Right kidney (tissue), 1 donor: ENCODE measurements at regions not wholly inside any gene's neighbourhood (a gene's known extent, or its start where the extent isn't known, plus 50 kb on each side); places are given as distances from the start of the nearest gene placed in this dataset.
A peak's percentile ranks its signal among the peaks of the same experiment; 100 is the strongest.

ENCODE experiments used
- DNase-seq: peaks from one replicate; pipeline ENCODE4 v3.0.0-alpha.2; 2016

DNA sequence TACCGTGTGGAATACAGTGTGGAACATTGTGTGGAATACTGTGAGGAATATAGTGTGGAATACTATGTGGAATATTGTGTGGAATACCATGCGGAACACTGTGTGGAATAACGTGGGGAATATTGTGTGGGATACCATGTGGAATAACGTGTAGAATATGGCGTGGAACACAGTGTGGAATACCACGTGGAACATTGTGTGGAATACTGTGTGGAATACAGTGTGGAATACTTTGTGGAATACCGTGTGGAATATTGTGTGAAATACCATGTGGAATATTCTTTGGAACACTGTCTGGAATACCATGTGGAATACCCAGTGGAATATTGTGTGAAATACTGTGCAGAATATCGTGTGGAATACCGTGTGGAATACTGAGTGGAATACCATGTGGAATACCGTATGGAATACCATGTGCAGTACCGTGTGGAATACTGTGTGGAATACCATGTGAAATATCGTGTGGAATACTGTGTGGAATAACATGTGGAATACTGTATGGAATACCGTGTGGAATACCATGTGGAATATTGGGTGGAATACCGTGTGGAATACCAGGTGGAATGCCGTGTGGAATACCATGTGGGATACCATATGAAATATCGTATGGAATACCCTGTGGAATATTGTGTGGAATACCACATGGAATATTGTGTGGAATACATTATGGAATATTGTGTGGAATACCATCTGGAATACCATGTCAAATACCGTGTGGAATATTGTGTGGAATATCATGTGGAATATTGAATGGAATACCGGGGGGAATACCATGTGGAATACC, 133.1 kb upstream of the CHST15 start:
- no peak for DNase-seq

DNA sequence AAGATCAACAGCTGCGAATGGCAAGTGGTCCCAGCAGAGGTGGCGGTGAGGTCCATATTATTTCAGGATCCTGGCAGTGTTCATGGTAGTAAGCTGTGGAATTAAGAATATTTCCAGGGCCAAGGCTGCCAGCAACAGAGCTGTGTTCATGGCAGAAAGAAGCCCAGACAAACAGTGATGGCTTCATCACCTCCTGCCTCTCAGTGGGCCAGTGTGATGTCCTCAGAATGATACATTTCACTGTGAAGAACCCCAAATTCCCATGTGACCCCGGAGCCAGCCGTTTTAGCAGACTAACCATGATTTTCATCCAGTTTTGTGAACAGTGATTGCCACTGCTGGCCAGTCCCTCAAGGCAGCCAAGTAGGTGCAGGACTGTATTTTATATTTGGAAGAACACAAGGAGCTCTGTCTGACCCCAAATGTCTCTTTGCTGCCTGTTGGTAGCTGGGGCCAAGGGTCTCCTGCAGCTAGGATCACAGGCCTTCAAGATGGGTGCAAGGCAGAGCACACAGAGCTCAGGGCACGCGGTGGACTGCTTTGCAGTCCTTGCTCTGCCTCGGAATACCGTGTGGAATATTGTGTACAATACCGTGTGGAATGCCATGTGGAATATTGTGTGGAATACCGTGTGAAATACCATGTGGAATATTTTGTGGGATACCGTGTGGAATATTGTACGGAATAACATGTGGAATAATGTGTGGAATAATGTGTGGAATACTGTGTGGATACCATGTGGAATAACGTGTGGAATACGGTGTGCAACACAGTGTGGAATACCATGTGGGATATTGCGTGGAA, 132.3 kb upstream of the CHST15 start:
- no peak for DNase-seq

DNA sequence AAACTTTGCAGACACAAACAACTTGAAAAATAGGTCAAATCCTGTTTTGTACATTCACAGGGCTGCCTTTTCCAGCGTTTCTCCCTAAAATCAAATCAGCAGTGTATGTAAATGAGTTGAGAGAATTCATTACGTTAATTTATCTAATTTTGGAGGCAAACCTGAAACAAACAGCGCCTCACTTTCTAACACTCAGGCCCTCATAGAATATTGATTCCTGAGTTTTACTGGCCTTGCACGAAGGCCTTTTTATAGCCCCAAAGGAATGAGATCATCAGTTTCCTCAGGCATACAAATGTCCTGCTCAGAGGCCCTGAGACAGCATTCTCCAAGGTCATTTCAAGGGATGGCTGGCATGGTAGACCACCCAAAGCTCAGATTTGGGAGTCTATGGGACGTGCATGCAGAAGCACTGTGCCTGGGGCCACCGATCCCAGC, 131.7 kb upstream of the CHST15 start:
- DNase-seq: no peak

DNA sequence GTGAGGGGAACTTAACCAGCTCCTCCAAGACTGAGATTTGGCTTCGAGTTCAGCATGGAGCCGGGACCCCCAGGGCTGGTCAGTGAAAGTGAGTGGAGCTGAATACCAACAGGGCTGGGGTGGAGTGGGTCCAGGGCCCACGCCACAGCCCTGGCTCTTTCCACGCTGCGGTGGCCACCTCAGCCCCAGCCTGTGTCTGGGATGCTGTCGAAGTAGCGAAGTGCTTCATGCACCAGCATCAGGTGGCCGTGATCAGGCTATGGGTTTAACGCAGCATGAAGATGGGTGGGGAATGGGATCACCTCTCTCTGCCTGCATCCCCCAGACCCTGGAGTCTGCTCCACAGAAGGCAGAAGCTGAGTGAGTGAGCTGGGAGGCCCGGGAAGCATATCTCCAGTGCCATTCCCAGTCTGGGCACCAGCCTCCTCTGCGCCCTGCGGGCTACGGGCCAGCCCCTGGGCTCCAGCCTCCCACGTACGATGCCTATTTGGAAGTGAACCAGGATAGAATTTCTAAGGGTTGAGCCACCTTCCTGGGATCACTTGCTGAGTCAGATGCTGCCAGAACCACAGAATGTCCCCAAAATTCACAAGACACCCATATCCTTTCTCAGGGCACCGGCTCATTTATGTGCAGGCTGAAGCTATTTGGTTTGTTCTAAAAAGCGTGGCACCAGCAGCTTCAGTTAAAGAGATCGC, 131.1 kb upstream of the CHST15 start:
- DNase-seq: no peak

DNA sequence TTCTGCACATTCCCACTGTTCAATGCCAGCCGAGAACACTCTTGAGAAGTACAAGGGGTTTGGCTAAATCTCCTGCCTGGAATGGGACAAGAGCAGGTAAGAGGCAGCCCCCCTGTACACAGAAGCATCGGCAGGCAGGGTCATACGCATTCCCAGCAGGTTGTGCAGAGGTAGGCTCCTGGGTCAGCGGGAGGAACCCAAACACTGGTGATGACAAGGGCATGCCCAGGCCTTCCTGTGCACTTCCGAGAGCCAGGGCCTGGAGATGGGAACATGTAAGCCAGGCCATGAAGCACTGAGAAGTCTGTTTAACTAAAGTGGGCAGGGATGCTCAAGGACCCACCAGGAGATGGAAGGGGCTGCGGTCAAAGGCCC, 130.3 kb upstream of the CHST15 start:
- DNase-seq: no peak

DNA sequence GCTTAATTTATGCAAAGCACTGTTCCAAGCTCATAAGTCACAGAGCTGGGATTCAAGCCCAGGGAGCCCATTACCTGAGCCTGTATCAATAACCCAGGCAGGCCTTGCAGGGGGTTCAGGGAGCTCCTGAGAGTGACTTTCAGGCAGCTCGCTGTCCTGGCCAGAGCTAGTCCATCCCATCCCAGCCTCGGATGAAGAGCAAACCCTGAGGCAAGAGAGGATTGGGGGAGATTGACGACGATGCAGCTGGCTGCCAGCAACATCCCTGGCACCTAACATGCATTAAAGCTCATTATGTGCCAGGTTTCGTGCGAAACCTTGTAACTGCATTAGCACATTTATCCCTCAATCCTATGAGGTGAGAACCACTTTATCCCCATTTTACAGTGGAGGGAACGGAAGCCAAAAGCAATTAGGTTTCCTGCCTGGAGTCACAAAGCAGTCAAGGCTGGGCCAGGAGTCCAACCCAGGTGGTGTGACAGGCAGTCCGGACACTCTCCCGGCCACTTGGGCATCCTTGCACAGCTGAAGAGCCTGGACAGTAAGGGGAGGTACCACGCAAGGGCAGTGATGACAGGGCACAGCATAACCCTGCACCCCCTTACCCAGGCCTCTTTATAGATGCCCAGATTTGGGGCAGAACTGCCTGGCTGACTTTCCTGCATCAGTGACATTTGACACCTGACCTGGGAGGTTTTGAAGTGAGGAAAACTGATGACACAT, 129.8 kb upstream of the CHST15 start:
- no peak for DNase-seq

DNA sequence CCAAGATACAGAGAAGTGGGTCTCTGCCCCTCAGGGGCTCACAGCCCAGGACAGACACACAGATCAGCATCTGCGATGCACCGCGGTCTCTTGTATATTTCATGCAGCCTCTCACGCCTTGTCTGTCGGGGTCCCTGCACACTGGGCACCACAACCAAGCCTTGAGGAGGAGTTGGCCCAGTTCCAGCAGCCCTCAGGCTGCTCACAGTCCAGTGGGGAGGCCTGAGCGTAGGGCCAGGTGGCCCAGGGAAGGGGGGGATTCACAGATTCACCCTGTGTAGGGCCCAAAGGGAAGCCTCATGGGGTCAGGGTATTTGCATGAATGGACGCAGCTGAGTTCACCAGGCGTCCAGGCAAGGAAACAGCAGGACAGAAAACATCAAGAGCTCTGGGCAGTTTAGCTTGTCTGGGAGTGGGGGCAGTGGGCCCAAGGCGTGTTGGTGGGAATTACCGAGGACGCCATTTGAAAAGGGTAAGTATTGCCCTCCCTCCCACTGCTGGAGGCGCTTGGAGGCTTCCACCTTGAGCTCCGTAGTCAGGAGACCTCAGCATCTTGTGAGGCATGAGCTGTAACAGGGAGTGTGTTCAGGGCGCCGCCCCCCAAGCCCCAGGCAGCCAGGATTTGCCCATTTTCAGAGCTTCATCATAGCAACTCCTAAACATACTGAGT, 129.1 kb upstream of the CHST15 start:
- peak; percentile 66 for DNase-seq

DNA sequence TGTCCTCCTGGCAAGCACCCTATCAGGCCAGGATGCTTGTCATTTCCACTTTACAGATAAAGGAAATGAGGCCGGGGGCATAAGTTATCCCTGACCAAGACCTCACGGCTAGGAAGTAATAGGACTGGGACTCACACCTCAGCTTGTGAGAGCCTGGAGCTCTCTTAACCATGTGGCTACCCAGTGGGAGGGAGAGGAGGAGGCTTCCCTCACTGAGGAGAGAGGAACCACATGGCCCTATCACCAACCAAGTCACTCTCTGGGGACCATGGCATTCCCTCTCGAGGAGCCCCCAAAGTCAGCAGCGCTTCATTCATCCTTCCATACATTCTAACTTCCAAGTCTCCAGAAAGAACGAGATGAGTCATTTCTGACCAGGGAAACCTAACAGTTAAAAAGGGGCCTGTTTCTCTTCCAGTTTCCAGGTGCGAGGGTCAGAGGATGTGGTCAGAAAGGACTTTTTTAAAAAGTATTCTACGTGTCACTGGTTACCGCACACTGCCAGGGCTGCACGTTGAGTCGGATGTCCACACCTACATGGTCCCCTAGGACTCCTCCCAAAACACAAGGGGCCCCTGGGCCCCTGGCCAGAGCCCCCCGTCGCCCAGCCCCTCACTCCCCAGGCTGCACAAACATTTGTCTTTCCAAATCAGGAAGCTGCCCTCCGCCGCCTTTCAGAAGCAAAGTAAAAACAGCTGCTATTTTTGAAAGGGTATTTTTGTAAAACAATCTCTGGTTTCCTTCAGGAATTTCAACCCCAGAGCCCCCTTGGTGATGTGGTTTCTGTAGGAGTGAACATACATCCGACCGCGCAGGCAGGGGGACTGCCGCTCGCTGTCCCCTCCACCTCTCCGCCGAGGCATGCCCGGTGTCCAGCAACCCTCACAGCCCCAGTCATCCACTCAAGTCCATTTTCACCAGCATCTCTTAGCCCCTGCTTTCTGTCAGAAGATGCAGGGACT, 128.2 kb upstream of the CHST15 start:
- no peak for DNase-seq

DNA sequence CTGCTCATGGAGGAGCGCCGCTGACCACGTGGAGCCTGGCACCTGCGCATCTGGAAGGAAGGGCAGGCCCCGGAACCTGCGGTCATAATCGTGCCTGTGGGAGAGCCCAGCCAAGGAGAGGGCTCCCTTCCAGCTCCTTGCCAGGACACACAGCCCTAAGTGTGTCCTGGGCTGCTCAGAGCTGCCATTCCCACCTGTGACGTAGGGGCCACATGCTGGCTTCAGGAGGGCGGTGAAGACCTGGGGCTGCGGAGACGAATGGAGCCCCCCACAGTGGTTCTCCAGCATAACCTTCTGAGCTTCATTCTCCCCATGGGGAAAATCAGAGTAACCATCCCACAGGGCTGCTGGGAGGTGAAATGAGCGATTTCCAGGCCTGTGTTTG, 127.6 kb upstream of the CHST15 start:
- peak; percentile 26 for DNase-seq

DNA sequence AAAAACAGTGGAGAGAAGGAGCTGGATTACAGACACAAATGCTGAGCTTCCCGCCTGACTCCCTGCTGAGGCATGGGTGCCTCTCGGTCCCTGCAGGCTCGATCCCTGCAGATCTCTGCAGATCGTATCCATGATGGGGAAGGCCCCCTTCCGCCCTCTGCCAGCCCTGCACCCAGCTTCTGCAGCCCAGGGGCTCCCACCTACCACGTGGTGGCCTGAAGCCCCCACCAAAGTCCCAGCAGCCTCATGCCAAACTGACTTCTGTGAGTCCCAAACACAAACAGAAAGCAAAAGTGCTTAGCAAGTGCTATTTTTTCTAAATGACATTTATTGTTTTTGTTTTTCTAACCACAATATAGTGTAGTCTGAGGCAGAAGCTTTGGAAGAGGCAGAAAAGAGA, 127.1 kb upstream of the CHST15 start:
- DNase-seq: peak; percentile 30

DNA sequence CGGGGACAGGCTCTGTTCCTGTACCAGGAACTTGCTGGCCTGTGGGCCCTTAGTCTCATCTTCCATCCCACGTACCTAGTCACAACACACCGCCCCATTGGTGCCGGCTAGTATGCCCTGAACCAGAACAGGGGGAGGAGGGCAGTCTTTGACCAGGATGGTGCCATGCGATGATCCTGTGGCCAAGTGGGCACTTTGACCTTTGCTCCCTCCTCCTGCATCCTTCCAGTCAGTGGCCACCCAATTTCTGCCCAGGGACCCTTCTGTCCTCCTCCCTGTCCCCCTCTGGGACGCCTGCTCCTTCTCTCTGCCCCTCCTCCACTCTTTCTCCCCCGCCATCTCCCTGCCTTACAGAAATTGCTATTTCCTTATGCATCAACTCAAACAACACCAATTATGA, 126.3 kb upstream of the CHST15 start:
- no peak for DNase-seq

DNA sequence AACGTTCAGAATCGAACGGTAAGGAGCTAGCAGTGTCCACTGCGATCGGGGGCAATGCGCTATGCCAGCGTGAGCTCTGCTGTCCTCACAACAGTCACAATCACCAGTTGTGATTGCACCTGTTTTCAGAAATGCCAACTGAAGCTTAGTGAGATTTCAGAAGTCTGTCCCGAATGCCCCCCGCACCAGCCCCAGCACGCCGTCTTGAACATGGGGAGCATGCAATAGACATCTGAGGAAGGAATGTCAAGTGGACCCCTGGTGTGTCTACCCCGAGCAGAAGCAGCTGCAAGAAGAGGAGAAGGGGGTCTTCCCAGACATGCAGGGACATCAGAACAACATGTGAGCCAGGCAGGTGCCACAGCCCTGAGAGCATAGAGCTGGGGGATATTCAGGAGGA, 125.7 kb upstream of the CHST15 start:
- no peak for DNase-seq

DNA sequence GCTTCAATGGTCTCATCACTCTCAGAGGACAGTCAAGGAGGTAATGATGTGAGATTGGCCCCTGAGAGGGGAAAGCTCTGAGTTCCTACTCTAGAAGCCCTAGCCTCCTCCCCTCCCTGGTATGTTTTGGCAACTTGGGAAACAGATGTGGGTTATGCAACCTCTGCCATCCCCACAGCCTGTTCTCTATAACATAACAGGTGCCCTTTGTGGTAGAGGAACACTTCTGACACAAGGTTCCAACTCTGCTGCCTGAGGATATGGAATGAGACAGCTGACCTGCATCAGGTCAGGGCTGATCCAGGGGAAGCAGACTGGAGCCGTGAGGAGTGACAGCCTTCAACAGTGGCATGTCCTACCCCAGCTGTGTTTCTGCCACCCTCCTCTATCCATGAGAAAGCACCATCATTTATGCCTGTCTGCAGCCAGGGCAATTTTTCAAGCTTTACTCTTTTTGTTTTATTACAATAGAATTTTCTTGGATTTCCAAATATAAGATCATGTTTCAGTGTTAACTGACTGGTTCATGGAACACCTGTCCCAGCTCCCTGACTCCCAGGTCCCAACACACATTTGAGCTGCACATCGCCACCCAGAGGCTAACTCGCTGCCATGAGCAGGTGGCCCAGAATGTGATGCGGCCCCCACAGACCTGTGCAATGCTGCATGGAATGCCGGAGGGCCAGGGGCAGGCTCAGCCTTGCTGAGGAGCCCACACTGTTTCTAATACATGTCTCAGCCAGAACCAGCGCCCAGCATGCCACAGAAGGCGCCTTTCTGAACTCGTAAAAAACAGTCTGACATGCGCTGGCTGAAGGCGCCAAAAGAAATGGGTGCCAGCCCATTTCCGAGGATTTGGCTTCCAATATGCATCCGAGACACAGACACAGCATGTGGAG, 124.8 kb upstream of the CHST15 start:
- DNase-seq: no peak

DNA sequence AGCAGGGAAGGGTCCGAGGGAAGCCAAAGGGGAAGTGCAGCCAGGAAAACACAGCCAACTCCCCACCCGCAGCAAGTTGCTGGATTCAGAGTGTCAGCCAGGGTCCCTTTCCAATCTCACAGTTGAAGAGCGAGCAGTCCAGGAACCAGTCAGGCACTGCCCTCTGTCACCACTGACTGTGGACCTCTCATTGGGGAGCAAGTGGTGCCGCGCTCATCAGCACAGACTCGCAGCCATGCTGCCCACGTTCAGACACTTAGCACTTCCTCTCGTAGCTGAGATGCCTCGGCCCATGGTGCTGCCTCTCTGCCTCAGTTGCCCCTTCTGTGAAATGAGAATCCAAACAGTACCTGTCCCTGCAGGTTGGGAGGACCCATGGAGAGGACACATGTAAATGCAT, 123.6 kb upstream of the CHST15 start:
- no peak for DNase-seq

DNA sequence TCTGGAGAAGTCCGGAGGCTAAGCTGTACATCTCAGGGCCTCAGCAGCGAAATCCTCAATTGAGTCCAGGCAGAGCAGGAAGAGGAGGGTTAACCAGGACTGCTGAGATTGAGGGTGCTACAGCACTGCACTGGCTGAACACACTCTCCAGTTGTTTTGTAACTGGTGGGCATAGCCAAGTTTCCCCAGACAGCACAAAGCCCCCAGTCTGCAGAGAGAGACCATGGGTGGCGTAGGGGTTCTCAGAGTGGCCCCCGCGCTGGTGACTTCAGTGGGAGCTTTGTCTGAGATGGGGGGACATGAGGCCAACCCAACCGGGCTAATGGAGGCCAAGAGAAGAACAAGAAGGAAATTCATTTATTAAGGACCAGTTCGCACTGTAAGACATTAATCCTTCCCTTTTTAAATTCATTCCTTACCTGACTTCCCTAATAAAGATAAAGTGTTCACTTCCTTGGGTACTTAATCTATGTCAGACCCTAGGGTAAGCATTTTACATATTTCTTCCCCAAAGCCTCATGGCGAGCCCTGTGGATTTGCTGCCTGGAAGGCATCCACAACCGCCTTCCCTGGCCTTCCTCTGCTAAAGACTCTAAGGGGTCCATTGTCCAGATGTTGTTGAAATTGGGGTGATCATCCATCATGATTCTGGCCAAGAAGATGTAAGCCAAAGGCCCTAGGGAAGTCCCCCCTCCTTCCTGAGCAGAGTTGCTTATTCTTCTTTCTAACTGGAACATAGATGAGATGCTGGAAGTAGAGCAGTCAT, 121.4 kb upstream of the CHST15 start:
- no peak for DNase-seq

DNA sequence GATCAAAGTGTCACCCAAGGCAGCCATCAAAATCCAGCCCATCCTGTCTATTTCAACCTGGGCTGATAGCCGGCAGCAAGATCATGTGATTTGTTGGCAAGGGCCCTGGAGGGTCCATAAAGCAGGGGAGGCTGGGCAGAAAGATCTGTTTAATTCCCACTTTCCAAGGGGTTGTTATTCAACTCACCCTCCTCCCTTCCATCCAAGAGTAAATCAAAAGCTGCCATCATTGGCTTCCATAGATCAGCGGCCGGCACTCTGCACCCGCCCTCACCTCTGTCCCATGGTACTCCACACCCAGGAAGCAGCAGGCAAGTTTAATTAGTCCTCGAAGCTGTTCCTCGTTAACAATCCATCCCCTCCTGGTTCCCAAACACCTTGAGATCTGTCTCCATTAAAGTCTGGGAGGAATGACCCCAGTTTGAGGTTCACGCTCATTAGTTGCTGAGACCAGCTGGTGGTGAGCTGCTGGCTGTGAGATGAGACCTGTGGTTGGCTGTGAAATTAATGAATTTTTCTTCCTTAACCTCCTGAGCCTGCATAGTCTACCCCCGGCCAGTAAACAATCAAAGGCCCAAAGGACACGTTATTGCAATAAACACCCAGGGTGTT, 120.6 kb upstream of the CHST15 start:
- peak; percentile 20 for DNase-seq

DNA sequence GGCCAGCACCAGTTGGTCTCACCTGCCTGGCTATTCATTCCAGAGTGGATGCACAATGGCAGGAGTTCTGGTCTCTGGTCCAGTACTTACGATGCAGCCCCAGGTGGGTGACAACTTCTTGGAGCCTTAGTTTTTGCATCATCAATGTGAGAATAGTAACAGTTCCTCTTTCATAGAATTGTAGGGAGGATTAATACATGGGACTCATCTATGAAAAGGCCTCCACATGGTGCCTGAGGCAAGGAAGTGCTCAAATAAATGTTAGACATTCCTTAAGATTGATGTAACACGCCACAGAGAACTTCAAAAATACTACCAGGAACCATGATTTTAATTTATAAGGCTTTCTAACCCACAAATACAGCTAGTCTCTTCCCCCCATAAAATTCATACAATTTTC, 120.1 kb upstream of the CHST15 start:
- no peak for DNase-seq

DNA sequence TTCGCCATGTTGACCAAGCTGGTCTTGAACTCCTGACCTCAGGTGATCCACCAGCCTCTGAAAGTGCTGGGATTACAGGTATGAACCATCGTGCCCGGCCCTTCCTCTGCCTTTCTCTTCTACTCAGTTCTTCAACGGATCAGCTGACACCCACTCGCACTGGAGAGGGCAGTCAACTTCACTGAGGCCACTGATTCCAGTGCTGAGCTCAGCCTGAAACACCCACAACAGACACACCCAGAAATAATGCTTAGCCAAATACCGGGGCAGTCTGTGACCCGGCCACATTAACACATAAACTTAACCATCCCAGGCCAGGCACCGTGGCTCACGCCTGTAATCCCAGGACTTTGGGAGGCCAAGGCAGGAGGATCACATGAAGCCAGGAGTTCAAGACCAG, 119.3 kb upstream of the CHST15 start:
- no peak for DNase-seq

DNA sequence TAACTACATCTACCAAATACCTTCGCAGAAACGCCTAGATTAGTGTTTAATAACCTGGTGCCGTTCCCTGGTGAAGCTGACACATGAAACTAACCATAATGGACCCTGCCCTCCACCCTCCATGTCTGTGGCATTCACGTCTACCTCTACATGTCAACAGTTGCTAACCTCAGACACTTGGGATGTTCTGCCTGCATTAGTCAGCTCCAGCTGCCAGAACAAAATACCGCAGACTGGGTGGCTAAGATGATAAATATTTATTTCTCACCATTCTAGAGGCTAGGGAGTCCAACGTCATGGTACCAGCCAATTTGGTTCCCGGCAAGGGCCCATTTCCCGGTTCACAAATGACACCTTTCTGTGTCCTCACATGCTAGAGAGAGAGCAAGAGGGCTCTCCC, 118.5 kb upstream of the CHST15 start:
- DNase-seq: no peak
